Cerebellar cortex (tissue), 1 donor: ENCODE measurements at regions not wholly inside any gene's neighbourhood (a gene's known extent, or its start where the extent isn't known, plus 50 kb on each side); places are given as distances from the start of the nearest gene placed in this dataset.

ENCODE experiments used
- DNase-seq: peaks from one replicate; pipeline ENCODE4 v3.0.0-alpha.2; 2015; ENCODE audit warnings: low spot score

DNA sequence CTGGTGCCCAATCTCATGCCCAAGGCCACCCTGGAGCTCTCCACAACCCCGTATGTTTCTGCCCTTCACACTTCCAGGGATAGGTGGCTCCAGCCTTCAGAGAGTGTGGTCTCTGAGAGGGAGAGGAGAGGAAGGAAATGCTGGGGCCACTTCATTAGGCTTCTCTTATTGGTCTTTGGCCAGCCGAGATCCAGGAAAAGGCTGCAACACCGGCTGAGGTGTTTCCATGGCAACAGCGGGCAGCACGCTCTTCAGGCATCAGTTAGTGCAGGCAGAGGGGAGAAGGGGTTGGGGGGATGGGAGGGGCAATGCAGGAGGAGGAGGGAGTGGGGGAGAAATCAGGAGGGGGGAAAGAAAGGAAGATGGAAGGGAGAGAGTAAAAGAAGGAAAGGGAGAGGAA is 275.1 kb upstream of the GJB5 start:
- no peak for DNase-seq

DNA sequence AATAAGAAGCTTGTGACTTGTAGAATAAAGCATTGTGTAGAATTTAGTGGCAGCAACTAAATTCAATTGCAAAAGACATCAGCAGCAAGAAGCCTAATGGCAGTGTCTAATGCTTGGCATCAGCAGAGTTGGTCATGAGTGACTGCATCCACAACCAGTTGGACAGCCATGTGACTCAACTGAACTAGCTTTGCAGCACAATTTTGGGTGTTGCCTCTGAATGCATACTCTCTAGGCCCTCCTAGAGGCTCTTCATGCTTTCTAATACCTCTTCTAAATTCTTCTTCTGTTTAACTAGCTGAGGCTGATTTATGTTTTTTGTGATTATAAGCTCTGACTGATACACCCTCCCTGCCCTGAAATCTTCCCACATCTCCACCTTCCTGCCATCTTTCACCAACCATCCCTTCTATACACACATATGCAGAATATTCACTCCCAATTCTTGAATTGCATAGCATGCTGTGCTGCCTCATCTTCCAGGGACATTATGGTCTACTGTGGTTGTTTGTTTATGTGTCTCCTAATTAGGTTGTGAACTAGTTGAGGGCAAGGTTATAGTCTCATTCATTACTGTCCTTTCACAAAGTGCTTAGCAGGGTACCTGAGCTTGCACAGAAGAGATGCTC is 266.7 kb upstream of the GJB5 start:
- DNase-seq = no peak

DNA sequence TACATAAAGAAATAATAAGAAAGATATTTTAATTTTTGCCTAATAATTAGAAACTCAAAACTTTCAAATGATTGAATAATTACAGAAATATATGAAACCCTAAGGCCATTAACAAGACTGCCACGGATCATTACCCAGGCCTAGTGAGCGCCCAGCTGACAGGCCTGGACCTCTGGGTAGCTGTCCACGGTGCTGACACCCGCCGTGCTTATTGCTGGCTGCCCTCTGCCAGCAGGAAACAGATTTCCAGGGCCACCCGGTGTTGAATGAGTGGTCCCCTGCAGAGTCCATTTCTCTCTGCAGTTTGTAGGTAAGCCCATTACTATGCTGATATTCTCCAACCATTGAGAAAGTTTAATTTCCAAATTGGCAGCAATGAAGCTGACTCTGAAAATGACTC is 254.4 kb upstream of the GJB5 start:
- no peak for DNase-seq

DNA sequence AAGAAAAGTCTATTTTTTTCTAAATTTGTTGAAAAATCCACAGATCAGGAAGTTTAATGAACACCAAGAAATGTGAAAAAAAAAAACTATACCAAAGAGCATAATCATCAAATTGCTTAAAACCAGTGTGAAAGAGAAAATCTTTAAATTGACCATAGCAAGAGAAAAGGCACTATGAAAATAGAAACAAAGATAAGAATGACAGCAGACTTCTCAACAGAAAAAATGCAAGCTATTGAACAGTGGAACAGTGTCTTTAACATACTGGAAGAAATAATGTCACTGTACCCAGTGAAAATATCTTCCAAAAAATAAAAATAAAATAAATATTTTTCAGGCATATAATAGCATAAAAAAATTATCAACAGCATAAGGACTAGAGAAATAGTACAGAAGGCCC is 243.0 kb upstream of the GJB5 start:
- no peak for DNase-seq

DNA sequence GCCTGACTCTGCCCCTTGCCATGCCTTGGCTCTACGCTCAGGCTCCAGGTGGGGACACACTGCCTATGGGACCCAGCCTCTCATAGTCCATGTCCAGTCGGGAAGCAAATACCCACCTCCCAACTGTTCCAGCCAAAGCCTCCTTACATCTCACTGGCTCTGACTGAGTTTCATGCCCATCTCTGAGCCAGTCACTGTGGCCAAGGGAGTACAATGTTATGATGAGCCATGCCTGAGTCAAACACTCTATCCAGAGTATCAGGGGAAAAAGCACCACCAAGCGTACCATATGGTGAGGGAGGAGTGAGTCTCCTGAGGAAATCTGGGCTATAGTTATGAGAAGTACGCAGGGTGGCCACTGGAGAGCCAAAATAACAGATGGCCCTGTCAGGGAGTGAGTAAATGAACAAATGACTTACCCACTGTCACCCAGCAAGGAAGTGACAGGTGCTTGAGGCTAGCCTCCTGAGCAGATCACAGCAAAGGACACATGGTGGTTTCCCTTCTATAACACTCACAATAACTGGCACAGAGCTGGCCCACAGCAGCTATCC is 236.6 kb upstream of the GJB5 start:
- no peak for DNase-seq

DNA sequence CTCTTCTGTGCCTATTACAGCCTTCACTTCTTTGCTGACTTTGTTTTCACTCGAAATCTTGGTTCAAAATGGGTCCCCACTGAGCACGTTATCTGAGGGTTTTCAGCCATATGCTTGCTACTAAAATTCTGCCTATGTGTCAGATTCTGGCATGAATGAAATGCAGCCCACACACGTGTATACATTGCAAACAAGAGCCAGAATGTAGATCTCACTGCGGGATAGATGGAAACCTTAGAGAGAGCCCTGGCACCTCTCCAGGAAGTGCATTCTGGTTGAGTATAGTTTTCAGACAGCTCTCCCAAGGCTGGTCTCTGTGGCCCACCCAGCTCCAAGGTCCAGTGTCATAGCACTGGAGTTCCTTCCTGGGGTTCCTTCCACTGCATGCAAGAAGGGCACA is 234.7 kb upstream of the GJB5 start:
- no peak for DNase-seq

DNA sequence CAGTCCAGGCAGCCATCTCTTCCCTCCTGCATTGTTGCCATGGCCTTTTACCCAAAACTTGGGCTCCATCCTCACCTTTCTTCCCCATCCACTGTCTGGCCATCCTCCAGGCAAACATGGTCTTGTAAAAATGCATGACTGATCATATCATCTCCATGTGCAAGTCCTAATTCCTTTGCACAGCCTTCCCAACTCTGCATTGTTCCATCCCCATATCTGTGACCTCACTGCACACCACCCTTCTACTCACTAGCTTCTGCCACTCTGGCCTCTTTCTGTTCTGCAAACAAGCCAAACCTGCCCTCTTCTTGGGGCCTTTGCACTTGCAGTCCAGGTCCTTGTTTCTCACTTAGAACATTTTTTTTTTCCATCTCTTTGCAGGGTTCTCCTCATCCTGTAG is 230.1 kb upstream of the GJB5 start:
- no peak for DNase-seq

DNA sequence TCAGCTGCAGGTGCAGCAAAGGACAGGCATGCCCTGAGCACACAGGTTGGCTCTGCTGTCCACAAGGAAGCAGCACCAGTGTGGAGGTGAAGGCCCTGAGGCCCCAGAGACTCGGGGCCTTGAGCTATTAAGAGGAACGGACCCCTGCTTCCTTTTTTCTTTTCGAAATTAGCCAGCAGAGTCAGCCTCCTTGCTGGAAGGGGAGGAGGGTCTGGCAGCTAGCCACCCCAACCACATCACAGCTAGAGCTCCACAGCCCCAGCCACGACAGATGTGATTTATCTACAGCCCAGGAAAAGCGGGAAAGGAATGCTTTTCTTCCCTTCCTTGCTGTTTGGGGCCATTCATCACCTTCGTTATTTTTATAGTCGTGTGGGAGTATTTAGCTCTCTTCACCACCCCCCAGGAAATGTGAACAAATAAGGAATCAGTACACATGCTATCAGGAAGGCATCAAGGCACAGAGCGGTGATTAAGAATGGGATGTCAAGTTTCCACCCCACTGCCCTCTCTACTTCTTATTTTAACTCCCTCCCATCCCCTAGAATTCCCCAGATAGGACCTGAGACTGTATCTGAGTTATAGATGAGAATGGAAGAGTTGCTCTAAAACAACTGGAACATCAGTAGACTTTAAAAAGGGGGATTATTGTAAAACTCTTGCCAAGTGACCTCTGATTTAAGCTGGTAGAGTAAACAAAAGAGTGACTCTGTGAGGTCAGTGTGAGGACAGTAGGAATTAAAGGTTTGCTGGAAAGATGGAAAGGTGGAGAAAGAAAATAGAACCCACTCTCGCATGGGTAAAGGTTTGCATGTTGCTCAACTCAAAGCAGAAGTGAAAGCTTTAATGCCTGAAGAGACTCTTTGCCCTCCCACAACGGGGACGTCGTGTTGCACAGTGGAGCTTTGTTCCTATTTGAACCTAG is 224.7 kb upstream of the GJB5 start:
- DNase-seq = no peak

DNA sequence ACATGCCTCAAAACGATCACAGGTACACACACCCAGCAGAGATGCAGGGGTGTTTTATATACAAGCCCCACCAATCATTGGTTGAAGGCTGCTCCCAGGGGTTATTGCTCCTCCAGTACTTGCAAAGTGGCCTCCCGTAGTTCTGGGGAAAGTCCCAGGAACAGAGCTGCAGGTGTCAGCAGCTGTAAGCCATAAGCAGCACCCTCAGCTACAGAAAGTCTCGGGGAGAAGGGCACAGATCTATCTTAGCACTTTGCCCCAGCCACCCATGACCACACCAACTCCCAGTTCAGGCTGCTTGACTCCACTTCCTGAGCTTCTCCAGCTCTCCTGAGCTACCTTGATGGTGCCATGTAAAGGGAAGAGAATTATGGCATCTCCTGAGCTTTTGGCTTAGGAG is 222.7 kb upstream of the GJB5 start:
- DNase-seq = no peak

DNA sequence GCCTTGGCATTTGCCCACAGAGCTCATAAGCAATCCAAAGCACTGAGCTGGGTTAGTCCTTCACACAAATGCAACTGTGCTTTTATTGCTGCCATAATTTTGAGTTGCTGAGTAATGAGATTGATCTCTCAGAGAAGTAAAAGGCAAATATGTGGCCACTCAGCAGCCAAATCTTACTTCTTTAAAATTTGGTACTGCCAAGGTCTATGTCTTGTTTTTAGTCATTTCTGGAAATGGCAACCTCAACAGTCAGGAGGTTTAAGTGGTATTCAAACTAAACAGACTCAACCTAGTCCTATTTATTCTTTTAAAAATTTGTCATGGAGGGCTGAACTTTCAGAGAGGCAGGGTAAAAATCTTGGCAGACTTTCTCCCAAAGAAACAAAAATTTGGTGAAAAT is 216.4 kb upstream of the GJB5 start:
- DNase-seq = no peak

DNA sequence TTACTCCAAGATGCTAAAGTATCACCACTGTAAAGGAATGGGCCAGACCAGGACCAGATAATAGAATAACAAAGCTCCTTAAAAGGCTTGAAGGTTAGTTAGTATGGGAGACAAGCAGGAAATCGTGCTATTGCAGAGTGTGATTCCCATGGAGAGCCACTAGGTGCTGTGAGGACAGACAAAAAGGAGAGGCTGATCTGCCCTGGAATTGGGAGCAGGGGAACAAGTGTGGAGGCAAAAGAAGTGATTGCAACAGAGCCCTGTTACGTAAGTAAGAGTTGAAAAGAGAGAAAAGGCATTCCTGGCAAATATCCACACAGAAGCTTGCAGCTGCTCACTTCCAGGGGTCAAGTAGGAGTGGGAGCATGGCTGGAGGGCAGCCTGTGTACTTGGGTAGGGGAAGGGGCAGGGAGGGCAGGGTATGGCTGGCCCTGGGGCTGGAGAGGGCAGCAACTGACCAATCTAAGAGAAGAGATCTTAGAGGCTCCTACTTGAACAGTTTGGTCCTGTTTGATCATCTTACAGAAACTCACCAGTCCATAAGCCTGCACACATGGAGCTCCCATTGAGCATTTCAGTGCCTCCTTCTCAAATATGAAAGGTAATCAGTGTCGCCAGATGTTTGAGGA is 207.7 kb upstream of the GJB5 start:
- DNase-seq = no peak

DNA sequence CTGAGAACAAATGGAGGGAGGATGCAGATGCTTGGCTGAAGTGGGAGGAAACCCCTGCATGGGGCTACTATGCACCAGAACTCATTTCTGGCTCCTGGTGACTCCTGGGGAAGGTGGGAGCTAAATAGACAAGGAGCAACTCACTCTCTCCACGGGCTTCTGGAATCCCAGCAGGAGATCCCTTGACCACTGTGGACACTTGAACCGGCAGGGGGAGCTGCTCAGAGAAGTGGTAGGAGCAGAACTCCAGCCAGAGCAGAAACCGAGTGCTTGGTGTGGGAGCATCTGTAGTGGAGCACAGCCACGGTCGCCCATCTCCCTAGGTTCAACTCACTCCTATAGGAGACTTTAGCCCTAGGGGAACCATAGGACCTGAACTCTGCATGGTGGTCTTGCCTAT is 205.6 kb upstream of the GJB5 start:
- DNase-seq = peak; percentile 13

DNA sequence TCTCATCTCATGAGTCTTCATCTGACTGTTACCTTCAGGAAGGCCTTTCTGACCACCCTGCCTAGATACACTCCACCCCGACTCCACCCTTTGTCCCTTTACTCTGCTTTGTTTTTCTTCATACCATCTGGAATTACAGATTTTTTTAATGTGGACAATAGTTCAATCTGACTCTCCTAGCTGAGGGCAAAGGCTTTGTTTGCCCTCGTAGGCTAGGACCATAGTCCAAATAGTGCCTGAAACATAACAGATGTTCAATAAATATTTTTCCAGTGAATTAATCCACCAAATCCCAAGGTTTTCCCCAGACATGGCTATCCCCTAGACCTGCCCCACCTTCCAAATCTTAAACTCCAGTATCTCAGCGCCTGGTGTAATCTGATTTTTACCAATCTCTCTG is 176.5 kb upstream of the GJB5 start:
- no peak for DNase-seq

DNA sequence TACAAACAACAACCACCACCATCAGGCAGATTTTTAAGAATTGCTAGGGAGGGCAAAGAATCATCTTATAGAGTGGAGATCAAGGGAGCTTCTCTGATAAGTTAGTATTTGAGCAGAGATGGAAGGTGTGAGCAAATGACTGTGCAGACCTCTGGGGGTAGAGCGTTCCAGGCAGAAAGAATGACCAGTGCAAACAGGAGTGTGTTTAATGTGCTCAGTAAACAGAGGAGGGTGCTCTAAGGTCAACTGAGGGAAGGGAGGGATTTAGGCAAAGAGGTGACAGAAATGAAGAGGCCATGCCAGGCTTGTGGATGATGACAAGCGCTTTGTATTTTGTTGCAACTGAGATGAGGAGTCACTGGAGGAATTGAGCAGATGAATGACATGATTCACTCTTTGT is 172.5 kb upstream of the GJB5 start:
- DNase-seq = no peak

DNA sequence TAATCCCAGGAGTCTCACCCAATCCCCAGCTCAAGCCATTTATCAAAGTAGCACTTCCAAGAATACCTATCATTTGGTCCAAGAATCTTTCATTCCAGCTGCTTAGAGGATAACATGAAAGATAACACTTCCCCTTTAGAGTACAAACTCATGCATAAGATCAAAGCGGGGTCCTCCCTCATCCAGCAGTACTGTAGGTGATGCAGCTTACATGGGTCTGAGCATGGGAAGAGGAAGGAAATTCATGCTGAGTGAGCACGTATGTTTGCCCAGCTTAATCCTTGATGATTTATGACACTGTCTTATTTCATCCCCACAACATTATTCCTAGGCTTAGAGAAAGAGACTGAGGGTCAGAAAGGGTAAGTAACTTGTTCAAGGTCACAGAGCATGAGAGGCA is 167.1 kb upstream of the GJB5 start:
- DNase-seq = no peak

DNA sequence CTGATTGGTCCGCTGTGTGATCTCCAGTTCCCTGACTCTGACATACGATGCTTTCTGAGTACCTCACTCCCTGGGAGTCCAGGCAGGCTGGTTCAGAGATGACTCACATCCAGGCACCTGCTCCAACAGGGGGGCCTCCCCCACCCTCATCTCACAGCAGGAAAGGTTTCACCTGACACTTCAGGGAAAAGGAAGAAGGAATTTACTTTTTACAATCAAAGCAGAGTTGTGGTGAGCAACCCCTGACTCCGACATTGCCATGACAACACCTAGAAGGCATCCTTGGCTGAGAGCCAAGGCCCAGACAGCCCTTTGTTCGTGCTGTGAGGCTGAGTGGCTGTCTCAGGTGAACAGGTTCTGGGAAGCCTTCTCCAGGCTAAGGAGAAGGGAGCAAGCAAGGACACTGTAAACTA is 164.6 kb upstream of the GJB5 start:
- DNase-seq = peak; percentile 9

DNA sequence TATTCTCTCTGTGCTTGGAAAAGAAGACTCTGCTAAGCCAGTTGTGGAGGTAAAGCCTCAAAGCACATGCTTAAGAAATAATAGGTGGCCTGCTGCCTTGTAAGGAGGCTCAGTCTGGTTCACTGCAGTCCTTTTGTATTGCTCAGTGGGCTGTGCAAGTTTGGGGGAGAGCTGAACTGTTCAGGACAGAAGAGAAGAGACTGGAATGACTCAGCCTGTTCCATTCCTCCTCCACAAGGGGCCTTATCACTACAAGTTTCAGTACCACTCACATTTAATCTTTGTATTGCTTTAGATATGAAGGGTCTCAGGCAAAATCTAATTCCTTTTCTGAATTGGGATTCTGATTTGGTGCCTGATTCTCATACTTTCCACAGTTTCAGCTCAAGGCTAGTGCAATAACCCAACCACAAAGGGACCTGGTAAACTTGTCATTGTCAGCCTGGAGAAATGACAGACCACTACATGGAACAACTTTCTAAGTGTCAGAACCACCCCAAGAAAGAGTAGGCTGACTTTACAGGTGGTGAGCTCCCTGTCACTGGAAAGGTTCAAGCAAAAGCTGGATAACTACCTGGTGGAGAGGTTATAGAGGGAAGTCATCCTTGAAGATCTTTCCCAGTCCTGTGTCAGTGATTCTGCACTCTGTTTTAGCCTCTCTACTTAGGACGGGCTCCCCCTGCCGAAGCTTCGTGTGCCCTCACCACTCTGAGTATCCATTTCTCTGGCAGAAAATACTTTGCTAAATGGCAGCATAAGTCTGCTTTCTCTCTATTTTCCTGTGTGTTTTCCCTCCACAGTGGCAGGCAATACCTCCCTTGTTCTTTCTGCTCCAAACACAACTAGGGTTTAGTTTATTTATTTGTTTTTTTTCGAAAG is 162.9 kb upstream of the GJB5 start:
- DNase-seq = peak; percentile 16

DNA sequence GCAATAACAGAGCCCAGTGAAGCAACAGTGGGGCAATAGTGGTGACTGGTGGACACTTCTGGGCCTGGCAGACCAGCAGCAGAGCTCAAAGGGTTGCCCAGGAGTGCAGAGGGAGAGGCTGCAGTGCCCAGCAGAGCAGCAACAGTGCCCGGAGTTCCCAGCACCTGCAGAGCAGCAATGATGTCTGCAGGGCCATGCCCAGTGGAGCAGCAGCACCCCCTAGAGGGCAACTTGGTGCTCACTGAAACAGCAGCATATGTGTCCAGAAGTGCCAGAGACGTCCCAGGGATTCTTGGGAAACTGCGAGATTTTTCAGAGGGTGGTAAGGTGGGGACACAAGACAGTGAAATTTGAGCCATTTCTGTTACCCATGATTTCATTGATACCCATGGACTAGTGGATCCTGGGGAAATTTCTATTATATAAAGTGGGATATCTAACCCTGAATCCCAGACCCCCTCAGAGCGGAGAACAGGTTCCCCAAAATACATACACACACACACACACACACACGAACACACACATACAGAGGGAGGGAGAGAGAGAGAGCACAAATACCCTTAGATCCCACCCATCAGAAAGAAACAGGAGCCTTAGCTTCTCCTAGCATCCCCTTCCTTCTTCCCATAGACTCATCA is 156.9 kb upstream of the GJB5 start:
- peak; percentile 53 for DNase-seq

DNA sequence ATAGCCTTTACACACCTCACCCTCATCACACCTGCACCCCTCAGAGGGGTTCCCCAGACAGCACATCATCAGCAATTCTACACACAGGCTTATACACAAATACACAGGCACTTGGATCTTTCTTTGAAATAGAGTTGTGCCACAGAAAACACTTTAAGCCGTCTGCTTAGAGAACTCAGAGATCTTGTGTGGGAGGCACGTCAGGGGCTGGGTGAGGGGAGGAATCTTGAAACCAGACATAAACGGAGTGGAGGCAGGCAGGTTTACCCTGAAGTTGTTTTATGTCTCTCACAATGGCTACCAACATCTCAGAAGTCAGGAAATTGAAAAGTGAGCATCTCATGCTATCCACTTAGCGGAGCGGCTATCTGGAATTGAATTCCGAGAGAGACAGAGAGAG is 151.9 kb upstream of the GJB5 start:
- no peak for DNase-seq

DNA sequence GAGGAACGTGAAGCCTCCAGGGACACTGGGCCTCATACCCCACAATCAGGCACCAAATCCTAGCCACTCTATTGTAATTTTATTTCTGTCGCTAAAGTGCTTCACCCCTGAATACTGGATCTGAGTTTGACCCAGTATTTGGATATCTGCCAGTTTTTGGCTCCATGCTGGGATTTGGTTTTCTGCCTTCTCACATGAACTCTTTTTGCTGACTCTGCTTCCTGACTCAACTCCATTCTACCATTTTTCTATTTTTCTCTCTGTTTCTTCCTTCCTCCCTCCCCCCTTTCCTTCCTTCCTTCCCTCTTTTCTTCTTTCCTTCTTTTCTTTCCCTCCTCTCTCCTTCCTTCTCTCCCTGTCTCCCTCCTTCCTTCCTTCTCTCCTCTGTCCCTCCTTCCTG is 151.3 kb upstream of the GJB5 start:
- no peak for DNase-seq

DNA sequence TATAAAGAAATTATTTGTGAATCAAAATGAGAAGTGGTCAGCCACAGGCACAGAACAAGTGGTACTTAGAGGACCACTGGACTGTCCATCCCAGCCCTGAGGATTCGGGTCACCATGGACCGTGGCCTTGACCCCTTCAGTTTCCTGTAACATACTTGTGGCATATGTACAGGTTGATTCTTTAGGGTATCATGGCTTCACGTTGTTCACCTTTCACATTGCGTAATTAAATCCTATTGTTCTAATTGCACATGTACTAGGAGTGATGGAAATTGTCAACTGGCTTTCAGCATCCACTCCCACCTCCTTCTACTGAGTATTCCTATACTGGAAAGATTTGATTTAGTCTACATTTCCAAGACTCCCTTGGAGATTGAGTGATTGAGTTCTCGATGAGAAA is 148.3 kb upstream of the GJB5 start:
- no peak for DNase-seq
